Ovary (tissue), 7 donors: ENCODE measurements at regions not wholly inside any gene's neighbourhood (a gene's known extent, or its start where the extent isn't known, plus 50 kb on each side); places are given as distances from the start of the nearest gene placed in this dataset.

Source experiments
- DNase-seq, 5 donors: peaks; one replicate each; pipeline ENCODE4 v3.0.0-alpha.2; 2019 to 2020
- H3K27ac ChIP-seq, 2 donors: fragments of 200-600 bp; one replicate each; pipeline versions ENCODE4 v1.5.1 to v1.8.0; 2019 to 2022
- H3K27me3 ChIP-seq: fragments of 200-600 bp; one replicate; pipeline ENCODE4 v1.8.0; 2022
- H3K36me3 ChIP-seq: fragments of 200-600 bp; sonication (generic); one replicate; pipeline ENCODE4 v1.5.1; 2019
- H3K4me1 ChIP-seq: one replicate; pipeline ENCODE4 v1.8.1; 2013; ENCODE audit warnings: mild to moderate bottlenecking, moderate library complexity; ENCODE audit not compliant: insufficient read depth
- H3K4me3 ChIP-seq: fragments of 200-600 bp; sonication (generic); one replicate; pipeline ENCODE4 v1.5.1; 2017
- H3K9me3 ChIP-seq, 2 donors: fragments of 200-600 bp in 1 of 2; sonication (generic) in 1 of 2; one replicate each; pipeline versions ENCODE4 v1.5.1 to v1.8.1; 2013 to 2019; ENCODE audit warnings: mild to moderate bottlenecking in 1 of 2, moderate library complexity in 1 of 2
- EP300 ChIP-seq: sonication (generic); formaldehyde crosslinking; IDR thresholded peaks from one replicate; pipeline ENCODE4 v1.6.1; 2017; ENCODE audit warnings: antibody characterized with exemption
- POLR2A ChIP-seq: fragments of 450-650 bp; IDR thresholded peaks from one replicate; pipeline ENCODE4 v1.6.1; 2017; ENCODE audit warnings: antibody characterized with exemption, mild to moderate bottlenecking, moderate library complexity
- WGBS, 3 donors: extraction: QIAGEN DNeasy Blood & Tissue Kit in 1 of 3; methylation state at CpG; one replicate each; pipeline versions ENCODE4 v1.1.5 to v1.1.7; 2013 to 2017; 5-methylcytosine and 5-hydroxymethylcytosine counted together
- intact Hi-C, 4 donors: fragments of 100-400 bp; cut with DNase I; formaldehyde crosslinking; loops; one replicate each; pipeline versions ENCODE4 v1.11.0 to v1.15.1; 2022 to 2023
- TF ChIP-seq, protein P1 (sequence below), 3 donors: fragments of 450-650 bp in 2 of 3; fragments of 200-600 bp in 1 of 3; IDR thresholded peaks; one replicate each; pipeline versions ENCODE4 v1.5.1 to v1.8.0; 2016 to 2022; ENCODE audit warnings: antibody characterized with exemption in 3 of 3, mild to moderate bottlenecking in 1 of 3
- donor health status: DM: no; HTN: no; CAD: no; lungs with moderate emphysema.
- donor health status: DM: no; HTN: no; CAD: no.
- donor health status: Bipolar disorder and iron deficiency.
- donor health status: DM: no; HTN: no; CAD: no.
- donor health status: DM: yes; HTN: yes; CAD: no.

DNA sequence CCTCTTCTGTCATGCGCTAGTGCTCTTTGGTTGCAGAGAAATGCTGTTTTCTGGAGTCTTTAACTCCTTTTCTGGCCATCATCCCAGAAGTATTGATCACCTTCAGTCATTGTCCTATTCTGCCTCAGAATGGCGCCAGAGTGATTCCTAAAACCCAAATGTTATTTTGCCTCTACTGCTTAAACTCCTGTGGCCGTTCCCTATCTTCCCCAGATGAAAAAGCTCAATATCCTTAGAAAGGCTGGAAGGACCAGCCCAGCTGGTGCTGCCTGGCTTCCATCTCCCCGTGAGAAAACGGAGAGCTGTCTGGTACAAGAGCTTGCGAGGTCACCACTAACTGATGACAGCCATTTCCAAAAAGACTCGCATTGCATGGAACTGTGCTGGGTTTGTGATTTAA is 179.1 kb downstream of the RBM26 start:
- no peaks in the 10 kb centered on the region for H3K9me3 ChIP-seq
- WGBS, 3 donors = 66 to 73% (median 70%) methylated on average over 7 of the region's 7 CpGs
- no peak overlapping the region for H3K27ac ChIP-seq
- TF ChIP-seq EP300 (no peak), POLR2A (no peak)
- TF ChIP-seq, protein P1, sequence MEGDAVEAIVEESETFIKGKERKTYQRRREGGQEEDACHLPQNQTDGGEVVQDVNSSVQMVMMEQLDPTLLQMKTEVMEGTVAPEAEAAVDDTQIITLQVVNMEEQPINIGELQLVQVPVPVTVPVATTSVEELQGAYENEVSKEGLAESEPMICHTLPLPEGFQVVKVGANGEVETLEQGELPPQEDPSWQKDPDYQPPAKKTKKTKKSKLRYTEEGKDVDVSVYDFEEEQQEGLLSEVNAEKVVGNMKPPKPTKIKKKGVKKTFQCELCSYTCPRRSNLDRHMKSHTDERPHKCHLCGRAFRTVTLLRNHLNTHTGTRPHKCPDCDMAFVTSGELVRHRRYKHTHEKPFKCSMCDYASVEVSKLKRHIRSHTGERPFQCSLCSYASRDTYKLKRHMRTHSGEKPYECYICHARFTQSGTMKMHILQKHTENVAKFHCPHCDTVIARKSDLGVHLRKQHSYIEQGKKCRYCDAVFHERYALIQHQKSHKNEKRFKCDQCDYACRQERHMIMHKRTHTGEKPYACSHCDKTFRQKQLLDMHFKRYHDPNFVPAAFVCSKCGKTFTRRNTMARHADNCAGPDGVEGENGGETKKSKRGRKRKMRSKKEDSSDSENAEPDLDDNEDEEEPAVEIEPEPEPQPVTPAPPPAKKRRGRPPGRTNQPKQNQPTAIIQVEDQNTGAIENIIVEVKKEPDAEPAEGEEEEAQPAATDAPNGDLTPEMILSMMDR (IDR thresholded peaks at IDR 0.05) = no peak
- H3K4me1 ChIP-seq = no peaks in the 10 kb centered on the region
- H3K27me3 ChIP-seq = no peaks in the 10 kb centered on the region
- H3K4me3 ChIP-seq = no peak overlapping the region
- intact Hi-C loops = no loop called here
- H3K36me3 ChIP-seq = no peaks in the 10 kb centered on the region
- no peak for DNase-seq

DNA sequence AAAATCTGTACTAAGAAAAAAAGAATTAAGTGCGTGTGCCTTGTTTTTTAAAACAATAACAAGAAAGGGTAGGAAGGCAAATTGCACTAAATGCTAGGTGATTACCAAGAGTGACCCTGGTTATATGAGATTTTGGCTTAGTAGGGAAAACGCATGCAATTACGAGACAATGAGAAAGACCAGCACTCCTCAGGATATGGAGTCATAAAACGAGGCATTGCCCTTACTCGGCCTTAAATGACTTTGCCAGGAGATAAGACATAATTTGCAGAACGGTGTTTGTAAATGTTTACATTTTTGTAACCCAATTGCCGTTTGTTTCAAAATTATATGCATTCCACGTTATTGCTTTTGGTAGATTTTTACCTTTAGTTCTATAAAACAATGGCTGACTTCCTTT is 179.8 kb downstream of the RBM26 start:
- 14 to 18% (median 16%) methylated on average over 8 of the region's 8 CpGs for WGBS, 3 donors
- H3K4me1 ChIP-seq = no peaks in the 10 kb centered on the region

DNA sequence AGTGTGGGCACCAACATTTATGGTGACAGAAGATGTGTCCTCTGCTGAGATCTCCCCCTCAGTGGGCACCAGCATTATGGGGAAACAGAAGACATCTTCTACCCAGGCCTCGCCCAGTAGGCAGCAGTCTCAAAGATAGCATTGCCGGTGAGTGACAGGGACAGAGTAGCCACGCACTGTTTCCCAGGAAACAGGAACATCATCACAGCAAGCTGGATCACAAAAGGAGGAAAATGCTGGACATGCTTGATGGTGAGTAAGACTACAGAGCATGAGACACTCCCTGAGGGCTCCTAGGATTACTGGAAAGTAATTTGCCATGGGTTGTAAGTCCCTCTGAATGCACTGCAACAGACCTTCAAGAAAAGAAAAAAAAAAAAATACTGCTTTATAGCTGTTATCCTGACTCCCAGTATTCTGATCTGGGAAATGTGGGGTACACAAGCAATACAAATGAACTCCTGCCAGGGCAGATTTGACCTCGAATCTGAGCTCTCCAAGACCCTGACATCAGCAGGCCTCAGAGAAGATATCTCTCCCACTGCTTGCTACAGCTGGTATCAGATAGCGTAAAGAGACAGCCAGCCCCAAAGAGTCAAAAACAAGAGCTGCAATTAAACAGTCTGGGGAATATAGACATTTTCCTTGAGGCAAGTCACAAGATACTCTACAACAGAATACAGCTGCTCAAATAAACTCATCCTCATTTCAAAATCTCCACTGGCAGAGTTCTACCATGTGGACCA is 180.4 kb downstream of the RBM26 start:
- no peaks in the 10 kb centered on the region for H3K36me3 ChIP-seq
- intact Hi-C loops = no loop called here
- H3K27ac ChIP-seq = no peak overlapping the region
- no peak overlapping the region for H3K4me3 ChIP-seq
- no peaks in the 10 kb centered on the region for H3K9me3 ChIP-seq
- TF ChIP-seq, protein P1 (IDR thresholded peaks at IDR 0.05) = no peak
- no peak for TF ChIP-seq POLR2A
- no peak for TF ChIP-seq EP300
- no peaks in the 10 kb centered on the region for H3K27me3 ChIP-seq
- DNase-seq = no peak
- 60 to 64% (median 64%) methylated on average over 5 of the region's 5 CpGs for WGBS, 3 donors
- no peaks in the 10 kb centered on the region for H3K4me1 ChIP-seq

More for the DNA sequence above, 179.8 kb downstream of the RBM26 start:
- Histone ChIP-seq H3K4me3 (no peak overlapping the region), H3K27me3 (no peaks in the 10 kb centered on the region), H3K36me3 (no peaks in the 10 kb centered on the region), H3K27ac (no peak overlapping the region), H3K9me3 (no peaks in the 10 kb centered on the region)
- no peak for DNase-seq
- no peak for TF ChIP-seq EP300
- TF ChIP-seq, protein P1 (IDR thresholded peaks at IDR 0.05) = no peak
- no peak for TF ChIP-seq POLR2A
- intact Hi-C loops = no loop called here

DNA sequence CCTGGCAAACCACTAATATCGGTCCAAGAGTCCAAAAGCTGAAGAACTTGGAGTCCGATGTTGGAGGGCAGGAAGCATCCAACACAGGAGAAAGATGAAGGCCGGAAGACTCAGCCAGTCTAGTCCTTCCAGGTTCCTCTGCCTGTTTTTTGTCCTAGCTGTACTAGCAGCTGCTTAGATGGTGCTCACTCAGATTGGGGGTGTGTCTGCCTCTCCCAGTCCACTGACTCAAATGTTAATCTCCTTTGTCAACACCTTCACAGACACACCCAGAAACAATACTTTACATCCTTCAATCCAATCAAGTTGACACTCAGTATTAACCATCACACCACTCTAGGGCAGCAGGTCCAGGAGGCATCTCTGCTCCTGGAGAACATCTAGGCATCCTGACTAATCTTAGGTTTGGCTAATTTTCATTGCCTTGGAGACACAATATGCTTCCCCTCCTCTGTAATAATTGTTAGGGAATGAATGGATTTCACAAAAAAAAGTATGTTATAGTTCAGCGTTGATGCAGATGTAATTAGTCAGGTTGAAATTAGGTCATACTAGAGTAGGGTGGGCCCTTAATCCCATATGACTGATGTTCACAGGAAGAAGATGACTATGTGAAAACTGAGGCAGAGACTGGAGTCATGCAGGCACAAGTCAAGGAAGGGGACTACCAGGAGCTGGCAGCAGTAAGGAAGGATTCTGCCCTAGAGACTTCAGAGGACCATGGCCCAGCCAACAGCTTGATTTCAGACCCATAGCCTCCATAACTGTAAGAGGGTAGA is 183.4 kb downstream of the RBM26 start:
- TF ChIP-seq, protein P1 (IDR thresholded peaks at IDR 0.05) = no peak
- TF ChIP-seq EP300 = no peak
- no peak for TF ChIP-seq POLR2A
- no peaks in the 10 kb centered on the region for H3K36me3 ChIP-seq
- no peak overlapping the region for H3K4me3 ChIP-seq
- intact Hi-C loops = no loop called here
- 86 to 95% (median 90%) methylated on average over 4 of the region's 4 CpGs for WGBS, 3 donors
- DNase-seq = no peak
- no peak overlapping the region for H3K27ac ChIP-seq
- no peaks in the 10 kb centered on the region for H3K9me3 ChIP-seq
- H3K27me3 ChIP-seq = no peaks in the 10 kb centered on the region
- H3K4me1 ChIP-seq = no peaks in the 10 kb centered on the region
